Mesodermal cell (in vitro differentiated cells): ENCODE measurements at regions not wholly inside any gene's neighbourhood (a gene's known extent, or its start where the extent isn't known, plus 50 kb on each side); places are given as distances from the start of the nearest gene placed in this dataset.

ENCODE experiments used
- H3K27ac ChIP-seq: 2 replicates; pipeline ENCODE4 v1.7.0; 2013; ENCODE audit warnings: mild to moderate bottlenecking, low read depth, low read length, moderate library complexity; ENCODE audit not compliant: severe bottlenecking
- H3K36me3 ChIP-seq: 2 replicates; pipeline ENCODE4 v1.7.1; 2013; ENCODE audit warnings: mild to moderate bottlenecking, low read length, moderate library complexity; ENCODE audit not compliant: control insufficient read depth, insufficient read depth
- H3K4me1 ChIP-seq: one replicate; pipeline ENCODE4 v1.7.1; 2013; ENCODE audit warnings: mild to moderate bottlenecking, low read length; ENCODE audit not compliant: insufficient read depth, control insufficient read depth, poor library complexity, severe bottlenecking
- H3K4me3 ChIP-seq: 2 replicates; pipeline ENCODE4 v1.7.0; 2013; ENCODE audit warnings: low read length, control low read depth, mild to moderate bottlenecking; ENCODE audit not compliant: insufficient read depth, poor library complexity, severe bottlenecking; ENCODE audit errors: extremely low read depth
- H3K9me3 ChIP-seq: 2 replicates; pipeline ENCODE4 v1.7.1; 2013; ENCODE audit warnings: mild to moderate bottlenecking, low read length, moderate library complexity; ENCODE audit not compliant: control insufficient read depth
- WGBS, 2 experiments: methylation state at CpG; one replicate each; pipeline ENCODE4 v1.1.5; 2013; ENCODE audit warnings: missing lambda C conversion rate in 2 of 2; ENCODE audit not compliant: insufficient coverage in 2 of 2; 5-methylcytosine and 5-hydroxymethylcytosine counted together

DNA sequence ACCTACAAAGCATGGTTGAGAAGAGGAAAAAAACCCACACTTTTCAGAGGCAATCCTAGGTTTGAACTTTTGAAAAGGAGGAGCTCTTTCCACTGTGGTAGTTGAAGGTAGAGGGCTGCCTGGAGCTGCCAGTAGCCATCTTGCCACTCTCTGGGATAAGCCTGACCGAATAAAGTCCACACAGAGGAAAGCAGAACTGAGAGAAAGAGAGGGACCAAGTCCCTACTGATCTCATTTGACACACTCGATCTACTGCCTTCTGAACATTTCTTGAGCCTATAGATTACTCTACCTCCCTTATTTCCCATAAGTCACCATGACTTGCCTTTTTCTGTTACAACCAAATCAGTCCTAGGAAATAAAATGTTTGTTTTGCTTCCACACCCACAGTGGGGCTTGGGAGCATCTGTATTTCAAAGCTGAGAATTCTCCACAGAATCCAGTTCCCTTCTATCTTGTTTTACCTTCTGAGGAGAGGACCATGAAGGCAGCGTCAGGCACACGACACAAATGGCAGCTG, 147.0 kb upstream of the PTPRK start:
- Histone ChIP-seq H3K4me3 (no peak overlapping the region), H3K36me3 (no peaks in the 10 kb centered on the region), H3K4me1 (no peaks in the 10 kb centered on the region), H3K27ac (no peak overlapping the region), H3K9me3 (no peaks in the 10 kb centered on the region)
- 67 to 92% methylated on average over 1 of the region's 4 CpGs for WGBS, 2 experiments

DNA sequence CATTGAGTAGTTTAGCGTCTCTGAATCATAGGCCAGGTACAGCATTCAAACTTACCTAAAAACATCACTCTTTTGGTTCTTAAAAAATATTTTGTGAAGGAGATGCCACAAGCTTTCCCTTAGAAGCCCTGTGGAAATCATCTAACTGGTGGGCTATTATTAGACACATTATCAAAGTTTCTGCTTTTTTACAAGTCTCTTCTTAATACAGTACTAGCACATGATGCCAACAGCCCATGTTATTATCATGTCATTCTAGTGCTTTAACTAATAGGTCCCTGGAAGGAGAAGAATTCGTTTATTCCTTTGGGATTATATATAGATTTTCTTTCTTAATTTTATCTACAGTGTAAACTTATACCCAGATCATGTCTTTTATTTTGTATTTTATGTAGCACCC, 146.0 kb upstream of the PTPRK start:
- no CpG with 5 or more reads among the region's 2 CpGs for WGBS, 2 experiments
- Histone ChIP-seq H3K36me3 (no peaks in the 10 kb centered on the region), H3K9me3 (no peaks in the 10 kb centered on the region), H3K4me3 (no peak overlapping the region), H3K4me1 (no peaks in the 10 kb centered on the region), H3K27ac (no peak overlapping the region)

DNA sequence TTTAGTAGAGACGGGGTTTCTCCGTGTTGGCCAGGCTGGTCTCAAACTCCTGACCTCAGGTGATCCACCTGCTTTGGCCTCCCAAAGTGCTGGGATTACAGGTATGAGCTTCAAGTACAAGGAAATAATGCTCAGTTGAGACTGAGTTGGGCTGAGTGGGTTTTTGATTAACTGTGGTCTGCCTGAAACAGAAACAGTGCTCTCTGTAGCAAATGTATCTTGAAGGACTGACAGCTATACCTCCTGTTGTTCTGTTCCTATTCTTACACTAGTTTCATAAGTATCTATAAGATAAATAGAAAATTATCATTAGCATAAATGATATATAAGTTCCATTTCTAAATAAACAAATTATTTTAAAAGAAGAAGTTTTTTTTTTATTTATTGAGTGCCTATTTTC, 142.8 kb upstream of the PTPRK start:
- 80 to 100% methylated on average over 1 to 2 of the region's 2 CpGs for WGBS, 2 experiments
- H3K4me3 ChIP-seq, result no peak overlapping the region

DNA sequence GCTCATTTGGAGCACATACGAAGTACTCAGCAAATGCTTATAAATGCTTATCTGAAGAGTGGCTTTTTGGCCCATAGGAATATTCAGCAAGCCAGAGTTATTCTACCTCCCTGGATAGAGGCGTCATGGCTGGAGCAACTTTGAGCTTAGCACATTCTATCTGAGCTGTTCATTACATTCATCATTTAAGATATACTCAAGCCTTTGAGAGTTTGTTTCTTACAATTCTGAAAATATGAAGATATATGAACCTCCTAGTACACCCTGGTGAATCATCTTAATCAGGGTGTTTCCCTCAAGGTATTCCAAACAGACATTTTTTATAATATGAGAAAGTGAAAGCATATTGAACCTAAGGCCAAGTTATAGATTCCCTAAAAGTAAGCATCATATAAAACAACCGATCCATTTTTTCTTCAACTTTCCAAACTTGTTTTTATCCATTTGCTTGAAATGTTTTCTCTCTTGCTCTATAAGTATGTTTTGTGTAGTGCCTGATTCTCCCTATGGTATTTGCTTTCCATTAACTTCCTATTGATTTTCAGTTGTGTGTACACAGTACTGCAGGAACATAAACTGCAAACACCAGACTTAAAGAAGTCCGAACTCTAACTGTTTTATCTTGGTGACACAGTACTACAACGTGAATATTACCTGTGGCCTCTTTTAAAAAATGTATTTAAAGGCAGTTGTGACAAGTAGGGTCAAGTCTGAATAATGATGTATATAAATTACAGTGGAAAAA, 139.7 kb upstream of the PTPRK start:
- no peaks in the 10 kb centered on the region for H3K9me3 ChIP-seq
- no peaks in the 10 kb centered on the region for H3K36me3 ChIP-seq
- 78 to 100% methylated on average over 1 to 2 of the region's 5 CpGs for WGBS, 2 experiments
- no peak overlapping the region for H3K4me3 ChIP-seq
- peaks cover 10% of the 10 kb centered on the region for H3K4me1 ChIP-seq
- no peak overlapping the region for H3K27ac ChIP-seq

More for the DNA sequence above, 142.8 kb upstream of the PTPRK start:
- Histone ChIP-seq H3K9me3 (no peaks in the 10 kb centered on the region), H3K27ac (no peak overlapping the region), H3K4me1 (no peaks in the 10 kb centered on the region), H3K36me3 (no peaks in the 10 kb centered on the region)

DNA sequence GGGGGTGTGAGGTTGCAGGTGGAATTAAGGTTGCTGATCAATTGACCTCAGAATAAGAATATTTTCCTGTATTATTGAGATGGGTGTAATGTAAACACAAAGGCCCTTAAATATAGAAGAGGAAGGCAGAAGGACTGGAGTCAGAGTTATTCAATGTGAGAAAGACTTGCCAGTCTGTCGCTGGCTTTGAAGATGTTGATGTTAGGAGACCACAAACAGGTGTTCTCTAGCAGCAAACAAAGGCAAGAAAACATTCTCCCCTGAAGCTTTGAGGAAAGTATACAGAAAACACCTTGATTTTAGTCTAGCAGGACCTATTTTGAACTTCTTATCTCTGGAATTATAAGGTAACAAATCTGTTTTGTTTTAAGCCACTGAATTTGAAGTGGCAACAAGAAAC, 138.9 kb upstream of the PTPRK start:
- Histone ChIP-seq H3K27ac (no peak overlapping the region), H3K36me3 (no peaks in the 10 kb centered on the region), H3K4me3 (no peak overlapping the region), H3K4me1 (peaks cover 10% of the 10 kb centered on the region), H3K9me3 (no peaks in the 10 kb centered on the region)
- WGBS, 2 experiments, result 88% methylated on average over 1 of the region's 1 CpG; no CpG with 5 or more reads in 1 of the 2 experiments

DNA sequence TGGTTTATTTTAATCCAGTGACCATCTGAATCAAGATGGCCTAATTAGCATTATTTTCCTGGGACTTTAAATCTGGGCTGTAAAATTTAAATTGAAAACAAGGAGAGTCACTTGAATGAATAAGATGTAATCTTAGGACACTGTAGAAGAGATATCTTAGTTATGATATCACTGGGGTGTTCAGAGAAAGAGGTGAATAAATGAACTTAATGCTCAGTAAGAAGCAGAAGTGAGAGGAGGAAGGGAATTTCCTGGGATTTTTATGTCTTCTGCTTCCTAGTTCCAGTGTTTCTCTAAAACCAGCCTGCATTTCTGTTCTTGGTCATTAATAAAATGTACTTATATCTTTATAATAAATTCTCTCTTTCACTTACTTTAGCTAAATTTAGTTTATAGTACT, 136.8 kb upstream of the PTPRK start:
- Histone ChIP-seq H3K27ac (no peak overlapping the region), H3K9me3 (peaks cover 1% of the 10 kb centered on the region), H3K36me3 (no peaks in the 10 kb centered on the region), H3K4me1 (peaks cover 10% of the 10 kb centered on the region), H3K4me3 (no peak overlapping the region)

DNA sequence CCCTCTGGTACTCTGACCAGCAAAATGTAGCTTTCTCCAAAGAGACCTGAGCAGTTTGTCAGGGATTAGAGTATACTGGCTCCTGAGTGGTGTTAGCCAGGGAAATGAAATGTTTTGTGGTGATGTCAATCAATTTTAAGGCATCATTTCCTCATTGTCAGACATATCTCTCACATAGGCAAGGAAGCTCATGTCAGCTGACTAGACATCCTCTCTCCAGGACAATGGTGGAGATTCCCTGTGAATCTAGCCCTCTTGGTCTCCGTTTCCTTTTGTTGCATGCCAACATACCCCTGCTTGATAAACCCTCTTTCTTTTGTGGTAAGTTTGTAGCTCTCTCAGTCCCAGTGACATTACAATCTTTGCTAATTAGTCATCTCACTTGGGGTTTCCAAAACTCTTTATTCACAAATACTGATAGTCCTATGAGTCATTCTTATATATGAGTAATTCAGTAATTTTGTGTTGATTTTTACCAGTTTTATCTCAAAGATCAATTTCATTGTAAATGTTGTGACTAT, 135.6 kb upstream of the PTPRK start:
- Histone ChIP-seq H3K4me1 (peaks cover 10% of the 10 kb centered on the region), H3K27ac (peak overlapping the region; percentile 92), H3K4me3 (no peak overlapping the region), H3K36me3 (no peaks in the 10 kb centered on the region), H3K9me3 (peaks cover 3% of the 10 kb centered on the region)
- WGBS, 2 experiments, result 40 to 60% methylated on average over 1 of the region's 1 CpG

DNA sequence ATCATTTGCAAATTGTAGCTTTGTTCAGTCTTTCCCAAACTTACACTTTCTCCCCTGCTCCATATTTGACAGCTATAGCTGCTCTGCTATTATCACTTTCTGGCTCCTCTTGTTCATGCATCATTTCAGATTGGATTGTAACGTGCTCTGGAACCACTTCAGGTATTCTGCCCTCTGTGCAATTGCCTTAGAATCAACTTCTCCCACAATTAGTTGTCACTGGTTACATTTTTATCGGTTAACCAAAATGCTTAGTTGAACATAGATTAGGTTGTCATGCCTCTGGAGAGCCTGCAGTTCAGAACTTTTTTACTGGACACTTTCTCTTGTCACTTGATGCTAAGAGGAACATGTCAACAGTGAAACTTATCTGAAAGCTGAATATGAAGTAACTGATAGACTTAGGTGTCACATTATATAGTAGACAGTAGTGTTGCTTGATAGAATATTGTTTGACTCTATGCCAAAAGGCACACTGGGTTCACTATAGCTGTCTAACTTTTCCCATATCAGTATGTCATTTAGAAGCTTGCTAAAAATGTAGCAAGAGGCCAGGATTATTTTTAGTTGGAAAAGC, 127.7 kb upstream of the PTPRK start:
- 86% methylated on average over 1 to 2 of the region's 2 CpGs for WGBS, 2 experiments
- H3K4me3 ChIP-seq, result no peak overlapping the region
- H3K4me1 ChIP-seq, result peaks cover 5% of the 10 kb centered on the region
- H3K9me3 ChIP-seq, result peaks cover 3% of the 10 kb centered on the region
- H3K36me3 ChIP-seq, result no peaks in the 10 kb centered on the region
- no peak overlapping the region for H3K27ac ChIP-seq

DNA sequence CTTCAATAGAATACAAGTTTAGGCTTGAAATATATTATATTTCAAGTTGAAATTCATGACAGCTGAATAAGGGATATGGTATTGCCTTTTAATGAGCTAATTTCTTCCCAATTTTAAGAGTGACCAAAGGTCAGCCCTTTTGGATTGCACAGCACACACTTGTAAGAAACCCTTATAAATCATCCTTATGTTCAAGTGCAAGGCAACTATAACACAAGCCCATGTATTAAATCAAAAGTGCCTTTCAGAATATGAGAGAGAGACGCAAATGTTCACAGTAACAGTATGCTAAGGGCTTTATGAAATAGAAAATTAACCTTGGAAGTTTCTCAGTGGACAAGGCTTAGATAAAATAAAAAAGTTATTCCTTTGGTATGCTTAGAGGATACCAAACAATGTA, 121.7 kb upstream of the PTPRK start:
- WGBS, 2 experiments, result 100% methylated on average over 1 of the region's 1 CpG; no CpG with 5 or more reads in 1 of the 2 experiments
- no peaks in the 10 kb centered on the region for H3K9me3 ChIP-seq
- no peak overlapping the region for H3K27ac ChIP-seq

DNA sequence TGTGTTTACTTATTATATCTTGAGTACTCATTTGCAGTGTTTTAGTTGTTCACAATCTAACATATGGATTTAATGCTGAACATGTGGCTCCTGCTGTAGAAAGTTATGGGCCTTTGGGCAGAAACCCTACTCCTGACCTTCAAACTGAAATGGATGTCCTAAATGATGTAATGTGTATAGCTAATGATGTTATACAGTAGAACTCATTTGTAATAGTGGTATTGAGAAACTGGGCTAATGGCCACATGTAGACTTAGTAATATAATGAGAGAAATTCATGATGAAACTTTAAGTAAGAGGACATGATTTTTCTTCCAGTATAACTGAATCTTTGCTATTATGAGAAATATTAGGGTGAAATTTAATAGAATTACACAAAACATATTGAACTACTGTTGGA, 121.3 kb upstream of the PTPRK start:
- no peaks in the 10 kb centered on the region for H3K9me3 ChIP-seq
- H3K4me1 ChIP-seq, result peaks cover 14% of the 10 kb centered on the region
- H3K36me3 ChIP-seq, result no peaks in the 10 kb centered on the region
- H3K4me3 ChIP-seq, result no peak overlapping the region
- H3K27ac ChIP-seq, result no peak overlapping the region

More for the DNA sequence above, 121.7 kb upstream of the PTPRK start:
- H3K4me1 ChIP-seq, result peaks cover 11% of the 10 kb centered on the region
- no peaks in the 10 kb centered on the region for H3K36me3 ChIP-seq
- H3K4me3 ChIP-seq, result no peak overlapping the region

DNA sequence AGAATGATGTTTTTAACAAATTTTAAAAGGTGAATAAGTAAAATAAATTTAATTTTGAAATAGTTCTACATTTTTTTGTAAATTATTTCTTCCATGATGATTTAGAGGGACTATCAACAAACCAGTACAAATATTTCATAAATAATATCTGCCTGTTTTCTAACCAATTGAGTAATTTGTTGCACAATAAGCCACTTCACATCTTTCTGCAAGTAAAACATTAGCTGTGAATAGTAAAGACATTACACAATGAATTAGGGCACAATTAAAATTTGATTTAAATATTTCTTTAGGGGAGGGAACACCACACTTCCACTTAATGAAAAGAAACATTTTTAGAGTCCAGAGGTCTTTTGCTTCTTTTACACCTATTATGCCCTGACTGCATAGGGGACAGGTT, 118.4 kb upstream of the PTPRK start:
- Histone ChIP-seq H3K9me3 (no peaks in the 10 kb centered on the region), H3K4me1 (peaks cover 14% of the 10 kb centered on the region), H3K4me3 (no peak overlapping the region), H3K36me3 (no peaks in the 10 kb centered on the region), H3K27ac (no peak overlapping the region)
